Fibroblast of villous mesenchyme (primary cell): ENCODE measurements at regions not wholly inside any gene's neighbourhood (a gene's known extent, or its start where the extent isn't known, plus 50 kb on each side); places are given as distances from the start of the nearest gene placed in this dataset.
"Not testable (repeated sequence)": the region's sequence is repeated elsewhere in the genome, so short reads cannot be mapped to it uniquely, and the experiment has no call there.

Source experiments
- DNase-seq: peaks from one replicate; pipeline ENCODE4 v3.0.0-alpha.2; 2010; ENCODE audit warnings: low read depth
- H3K4me3 ChIP-seq: 2 replicates; pipeline ENCODE4 v1.5.1; 2011; ENCODE audit warnings: low read depth, mild to moderate bottlenecking, low read length
- CTCF ChIP-seq: IDR thresholded peaks from 2 replicates; pipeline ENCODE4 v1.5.1; 2012; ENCODE audit warnings: low read depth, mild to moderate bottlenecking, low read length; ENCODE audit not compliant: insufficient read depth

- H3K4me3 ChIP-seq = no peak overlapping the region
- TF ChIP-seq CTCF = no peak
- DNase-seq = no peak
These were observed 368.5 kb upstream of the DPYD start for GRCh38 chr1:98289311-98289710.

- no peak for DNase-seq
- no peak overlapping the region for H3K4me3 ChIP-seq
- no peak for TF ChIP-seq CTCF
These were observed 367.7 kb upstream of the DPYD start for GRCh38 chr1:98288494-98288893.

GRCh38 chr1:98287626-98288025 is 366.8 kb upstream of the DPYD start:
- TF ChIP-seq CTCF = no peak
- no peak overlapping the region for H3K4me3 ChIP-seq
- DNase-seq = no peak

- no peak for DNase-seq
- H3K4me3 ChIP-seq = no peak overlapping the region
- no peak for TF ChIP-seq CTCF
These were observed 365.8 kb upstream of the DPYD start for GRCh38 chr1:98286656-98287055.

GRCh38 chr1:98285286-98285685 is 364.5 kb upstream of the DPYD start:
- not testable (repeated sequence) for DNase-seq, H3K4me3 ChIP-seq

GRCh38 chr1:98280049-98280448 is 359.2 kb upstream of the DPYD start:
- no peak for DNase-seq
- TF ChIP-seq CTCF = no peak
- H3K4me3 ChIP-seq = no peak overlapping the region

GRCh38 chr1:98278055-98278454 is 357.2 kb upstream of the DPYD start:
- no peak overlapping the region for H3K4me3 ChIP-seq
- no peak for TF ChIP-seq CTCF
- no peak for DNase-seq
